GM03348 (cell line): ENCODE measurements at regions not wholly inside any gene's neighbourhood (a gene's known extent, or its start where the extent isn't known, plus 50 kb on each side); places are given as distances from the start of the nearest gene placed in this dataset.

Source experiments
- DNase-seq: peaks from one replicate; pipeline ENCODE4 v3.0.0; 2012; ENCODE audit warnings: low spot score

- no peak for DNase-seq
These were observed 287.2 kb downstream of the YTHDC2 start for GRCh38 chr5:113800686-113801085.

DNA sequence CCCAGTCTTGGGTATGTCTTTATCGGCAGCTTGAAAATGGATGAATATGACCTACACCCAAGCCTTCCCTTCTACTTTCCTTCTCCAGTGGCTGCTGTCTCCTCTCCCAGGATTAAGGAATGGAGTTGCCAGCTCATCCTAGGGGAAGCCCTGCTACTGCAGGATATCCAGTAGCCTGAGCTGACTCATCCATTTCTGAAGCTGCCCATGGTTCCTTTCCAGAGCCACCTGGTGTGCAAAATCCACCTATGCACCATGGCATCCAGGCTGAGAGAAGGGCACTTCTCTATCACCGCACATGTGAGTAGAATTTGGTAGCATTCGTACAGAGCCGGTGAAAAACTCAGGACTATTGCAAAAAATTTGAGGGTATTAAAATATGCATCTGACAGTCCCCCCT is 290.8 kb downstream of the YTHDC2 start:
- no peak for DNase-seq

GRCh38 chr5:113804943-113805342 is 291.4 kb downstream of the YTHDC2 start:
- no peak for DNase-seq

DNA sequence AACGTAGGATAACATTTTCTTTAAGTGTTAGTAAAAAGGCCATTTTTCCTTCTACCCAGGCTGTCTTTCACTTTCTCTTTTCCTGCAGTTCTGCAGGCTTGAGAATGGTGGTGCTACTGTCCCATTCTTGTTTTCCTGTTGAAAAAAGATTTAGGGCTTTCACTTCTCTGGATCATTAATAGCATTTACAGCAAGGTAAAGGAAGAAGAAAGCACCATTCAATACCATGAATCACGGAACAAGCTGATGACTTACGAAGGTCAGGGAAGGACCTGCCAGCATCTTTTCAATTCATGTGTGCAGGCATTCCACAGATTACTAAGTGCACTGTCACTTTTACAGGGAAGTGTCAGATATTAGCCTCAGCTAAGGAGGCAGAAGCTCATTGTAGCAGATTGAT is 292.8 kb downstream of the YTHDC2 start:
- peak; percentile 20 for DNase-seq

DNA sequence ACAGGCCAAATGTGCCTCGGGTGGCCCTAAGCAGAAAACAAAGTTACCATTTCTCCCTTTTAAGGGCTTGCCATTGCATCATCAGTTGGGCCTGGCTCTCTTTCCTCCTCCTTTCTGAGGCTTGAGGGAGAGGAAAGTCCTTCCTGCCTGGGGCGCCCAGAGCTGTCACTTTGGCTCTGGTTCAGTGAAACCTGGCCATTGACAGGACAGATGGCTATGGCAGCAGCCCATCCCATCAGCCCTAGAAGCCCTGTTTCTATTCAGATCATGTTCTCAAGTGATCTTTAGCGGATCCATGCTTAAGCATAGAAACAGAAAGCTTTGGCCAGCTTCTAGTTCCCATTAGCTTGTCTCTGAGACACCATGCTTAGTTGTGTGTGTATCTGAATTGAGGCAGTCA is 293.4 kb downstream of the YTHDC2 start:
- peak; percentile 30 for DNase-seq

- DNase-seq = peak; percentile 49
These were observed 294.0 kb downstream of the YTHDC2 start for GRCh38 chr5:113807427-113807991.

DNA sequence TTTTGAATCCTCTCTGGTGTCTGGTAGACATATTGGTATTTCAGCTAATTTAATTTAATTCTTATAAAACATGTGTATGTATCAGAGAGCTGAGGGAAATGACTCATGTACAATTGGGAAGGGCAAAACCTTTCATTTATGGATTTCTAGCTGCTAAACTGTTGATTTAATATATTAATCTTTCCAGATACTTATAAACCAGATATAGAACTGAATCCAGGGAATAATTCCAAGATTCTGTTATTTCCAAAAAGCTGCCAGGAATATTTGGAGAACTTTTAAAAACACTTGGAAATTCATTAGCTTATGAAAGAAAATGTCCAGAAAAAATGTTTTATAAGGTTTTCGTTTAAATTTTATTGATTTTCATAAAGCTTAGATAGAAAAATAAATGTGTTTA is 295.5 kb downstream of the YTHDC2 start:
- no peak for DNase-seq

- no peak for DNase-seq
These were observed 296.1 kb downstream of the YTHDC2 start for GRCh38 chr5:113809626-113810025.

GRCh38 chr5:113813466-113813865 is 300.0 kb downstream of the YTHDC2 start:
- DNase-seq = no peak

- no peak for DNase-seq
These were observed 304.2 kb downstream of the YTHDC2 start for GRCh38 chr5:113817683-113818082.

GRCh38 chr5:113823696-113824095 is 310.2 kb downstream of the YTHDC2 start:
- DNase-seq = no peak

DNA sequence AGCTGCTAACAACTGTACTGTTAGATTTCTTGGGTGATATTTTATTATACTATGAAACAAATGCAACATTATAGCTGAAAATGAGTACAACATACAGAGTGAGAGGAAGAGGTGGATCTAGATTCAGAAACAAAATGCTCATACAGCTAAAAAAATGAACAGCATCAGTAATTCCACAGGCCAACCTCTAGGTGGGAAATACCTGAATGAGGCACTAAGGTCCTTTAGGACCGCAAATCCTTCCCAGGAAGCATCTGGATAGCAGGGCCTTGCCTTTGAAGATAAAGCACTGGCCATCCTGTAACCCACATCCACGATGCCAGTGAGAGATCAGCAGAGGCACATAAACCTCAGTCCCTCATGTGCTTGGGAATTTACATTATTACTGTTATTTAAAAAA is 310.8 kb downstream of the YTHDC2 start:
- DNase-seq = no peak

GRCh38 chr5:113825176-113825575 is 311.7 kb downstream of the YTHDC2 start:
- no peak for DNase-seq

DNA sequence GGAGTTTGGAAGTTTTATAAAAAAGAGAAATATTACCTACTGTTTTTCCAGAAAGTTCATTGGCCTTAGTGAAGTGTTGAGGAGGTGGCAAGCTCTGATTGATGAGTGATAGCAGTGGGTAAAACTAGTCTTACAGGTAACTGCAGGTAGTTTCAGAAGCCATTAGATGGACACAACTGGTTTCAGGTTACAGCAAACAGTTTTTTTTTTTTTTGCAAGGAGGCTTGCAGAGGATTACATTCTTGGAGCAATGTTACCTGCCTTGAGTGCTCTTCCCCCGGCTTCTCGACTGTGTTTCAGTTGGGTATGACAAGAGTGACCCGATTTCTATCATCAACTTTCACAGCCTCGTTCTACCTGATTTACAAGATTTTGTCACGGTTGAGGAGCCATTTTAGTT is 333.4 kb downstream of the YTHDC2 start:
- DNase-seq = no peak

- no peak for DNase-seq
These were observed 350.9 kb downstream of the YTHDC2 start for GRCh38 chr5:113864437-113864836.

- DNase-seq = no peak
These were observed 353.3 kb downstream of the YTHDC2 start for GRCh38 chr5:113866763-113867162.

- DNase-seq = no peak
These were observed 356.1 kb downstream of the YTHDC2 start for GRCh38 chr5:113869611-113870010.

DNA sequence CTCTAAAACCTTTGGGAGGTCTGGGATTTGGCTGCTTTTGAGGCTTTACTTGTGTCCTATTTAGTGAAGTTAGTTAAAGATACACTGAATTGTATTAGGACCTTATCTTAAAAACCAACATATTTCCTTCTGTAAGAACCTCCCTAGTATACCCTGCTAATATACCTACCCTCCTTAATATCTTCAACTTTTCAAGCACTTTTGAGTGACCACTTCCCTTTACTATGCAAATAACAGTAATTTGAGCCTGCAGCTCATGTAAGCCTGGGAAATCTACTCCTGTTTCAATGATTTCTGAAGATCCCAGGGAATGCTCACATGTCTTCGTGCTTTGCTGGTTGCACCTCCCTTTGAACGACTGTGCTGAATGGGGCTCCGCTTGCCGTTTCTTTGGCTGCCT is 358.5 kb downstream of the YTHDC2 start:
- no peak for DNase-seq

DNA sequence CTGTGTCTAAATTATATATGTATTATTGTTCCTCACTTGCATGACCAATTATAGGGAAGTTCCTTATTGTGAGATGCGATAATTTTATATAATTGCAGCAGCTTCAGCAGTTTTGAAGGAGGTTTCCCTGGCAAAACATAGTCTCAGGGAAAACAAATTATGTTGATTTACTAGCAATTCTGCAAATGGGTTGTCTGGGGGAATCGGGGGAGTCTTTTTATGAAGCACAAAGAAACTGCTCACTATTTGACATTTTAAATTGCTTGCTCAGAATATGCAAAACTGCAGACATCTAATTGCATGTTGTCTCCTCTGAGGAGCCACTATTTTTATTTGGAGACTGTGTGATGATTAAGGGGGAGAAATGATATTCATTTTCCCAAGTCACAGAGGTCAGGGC is 361.6 kb downstream of the YTHDC2 start:
- no peak for DNase-seq

- no peak for DNase-seq
These were observed 378.0 kb downstream of the YTHDC2 start for GRCh38 chr5:113891491-113891890.

DNA sequence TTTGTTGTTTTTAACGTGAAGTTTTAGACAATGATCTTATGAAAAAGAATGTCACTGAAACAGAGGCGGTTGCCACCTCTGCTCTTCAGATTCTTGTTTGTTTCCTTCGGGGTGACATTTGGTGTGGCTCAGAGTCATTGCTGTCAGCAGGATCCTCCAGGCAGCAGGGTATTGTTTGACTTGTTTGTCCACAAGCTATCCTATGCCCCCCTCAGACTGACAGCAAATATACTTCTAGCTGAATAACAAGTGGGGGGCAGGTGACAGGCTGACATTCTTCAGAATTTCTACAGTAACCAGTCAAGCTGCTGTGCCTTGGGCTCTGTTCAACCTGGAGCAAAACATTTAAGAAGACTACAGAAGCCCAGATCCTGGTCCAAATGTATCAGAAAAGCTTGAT is 383.3 kb downstream of the YTHDC2 start:
- DNase-seq = no peak

DNA sequence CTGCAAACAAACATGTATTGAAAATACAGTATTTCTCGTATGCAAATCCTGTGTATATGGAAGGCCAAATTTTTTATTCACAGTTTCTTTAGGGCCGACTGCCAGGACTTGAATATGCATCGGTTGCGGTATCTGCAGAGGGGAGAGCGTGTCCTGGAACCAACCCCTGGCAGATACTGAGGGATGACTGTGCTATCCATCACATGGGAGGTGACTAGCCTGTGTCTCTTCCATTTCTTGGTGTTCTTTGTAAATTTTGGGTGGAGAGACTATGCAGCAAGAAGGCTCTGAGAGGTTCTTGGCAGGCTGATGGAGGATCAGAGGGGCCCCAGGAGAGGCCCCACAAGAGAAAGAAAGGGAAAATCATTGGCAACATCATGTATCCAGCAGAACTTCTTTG is 384.3 kb downstream of the YTHDC2 start:
- no peak for DNase-seq

DNA sequence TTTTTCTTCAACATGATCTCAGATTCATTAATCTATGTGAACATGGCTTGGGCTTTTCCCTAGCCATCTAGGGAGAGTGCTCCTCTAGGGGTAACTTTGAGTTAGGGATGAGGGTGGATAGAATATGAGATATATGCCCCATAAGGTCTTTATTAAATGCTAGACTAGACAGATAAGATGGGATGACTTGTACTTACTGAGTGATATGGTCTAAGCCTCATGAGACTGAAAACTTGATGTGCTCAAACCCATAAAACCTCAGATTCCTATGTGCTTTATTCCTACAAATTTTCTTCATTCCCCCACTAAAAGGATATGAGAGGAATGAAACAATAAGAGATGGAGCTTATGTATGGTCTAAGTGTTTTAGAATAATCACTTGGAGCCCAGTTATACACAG is 386.6 kb downstream of the YTHDC2 start:
- DNase-seq = no peak

GRCh38 chr5:113900816-113901215 is 387.3 kb downstream of the YTHDC2 start:
- no peak for DNase-seq

DNA sequence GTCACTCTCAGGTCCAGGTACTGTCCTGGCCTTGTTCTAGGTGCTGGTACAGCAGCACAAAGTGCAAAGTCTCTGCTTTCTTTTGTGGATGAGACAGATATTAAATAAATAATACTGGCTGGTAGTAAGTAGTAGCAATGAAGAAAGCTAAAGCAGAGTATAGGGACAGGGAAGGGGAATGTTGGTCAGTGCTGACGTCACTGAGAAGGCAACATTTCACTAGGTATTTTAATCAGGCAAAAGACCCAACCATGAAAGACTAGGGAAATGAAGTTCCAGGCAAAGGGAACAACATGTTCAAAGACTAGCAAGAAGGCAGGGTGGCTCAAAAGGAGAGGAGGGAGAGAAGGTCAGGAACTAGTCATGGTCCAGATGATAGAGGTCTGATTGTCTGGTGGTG is 388.2 kb downstream of the YTHDC2 start:
- DNase-seq = no peak
